Upper lobe of right lung (tissue), 1 donor: ENCODE measurements at regions not wholly inside any gene's neighbourhood (a gene's known extent, or its start where the extent isn't known, plus 50 kb on each side); places are given as distances from the start of the nearest gene placed in this dataset.
"Not testable (repeated sequence)": the region's sequence is repeated elsewhere in the genome, so short reads cannot be mapped to it uniquely, and the experiment has no call there.

ENCODE experiments used
- ATAC-seq: fragments of 200-7000 bp; cut with Tn5 transposase; one replicate; pipeline ENCODE4 v1.9.1; 2020; ENCODE audit warnings: mild to moderate bottlenecking, moderate library complexity
- DNase-seq: peaks from one replicate; pipeline ENCODE4 v3.0.0-alpha.2; 2020
- H3K27ac ChIP-seq: fragments of 200-600 bp; one replicate; pipeline ENCODE4 v1.8.0; 2022
- H3K27me3 ChIP-seq: fragments of 200-600 bp; one replicate; pipeline ENCODE4 v1.8.0; 2022; ENCODE audit warnings: mild to moderate bottlenecking
- H3K36me3 ChIP-seq: fragments of 200-600 bp; one replicate; pipeline ENCODE4 v1.8.0; 2022
- H3K4me1 ChIP-seq: fragments of 200-600 bp; one replicate; pipeline ENCODE4 v1.8.0; 2022
- H3K4me3 ChIP-seq: fragments of 200-600 bp; one replicate; pipeline ENCODE4 v1.8.0; 2022; ENCODE audit warnings: mild to moderate bottlenecking
- H3K9me3 ChIP-seq: fragments of 200-600 bp; one replicate; pipeline ENCODE4 v1.8.0; 2022
- intact Hi-C: fragments of 100-400 bp; cut with DNase I; formaldehyde crosslinking; loops from one replicate; pipeline ENCODE4 v1.11.0; 2022
- TF ChIP-seq, protein P1 (sequence below): fragments of 200-600 bp; IDR thresholded peaks from one replicate; pipeline ENCODE4 v1.8.0; 2022; ENCODE audit warnings: antibody characterized with exemption
- donor health status: DM: no; HTN: yes; CAD: no; lungs with severe emphysema.

DNA sequence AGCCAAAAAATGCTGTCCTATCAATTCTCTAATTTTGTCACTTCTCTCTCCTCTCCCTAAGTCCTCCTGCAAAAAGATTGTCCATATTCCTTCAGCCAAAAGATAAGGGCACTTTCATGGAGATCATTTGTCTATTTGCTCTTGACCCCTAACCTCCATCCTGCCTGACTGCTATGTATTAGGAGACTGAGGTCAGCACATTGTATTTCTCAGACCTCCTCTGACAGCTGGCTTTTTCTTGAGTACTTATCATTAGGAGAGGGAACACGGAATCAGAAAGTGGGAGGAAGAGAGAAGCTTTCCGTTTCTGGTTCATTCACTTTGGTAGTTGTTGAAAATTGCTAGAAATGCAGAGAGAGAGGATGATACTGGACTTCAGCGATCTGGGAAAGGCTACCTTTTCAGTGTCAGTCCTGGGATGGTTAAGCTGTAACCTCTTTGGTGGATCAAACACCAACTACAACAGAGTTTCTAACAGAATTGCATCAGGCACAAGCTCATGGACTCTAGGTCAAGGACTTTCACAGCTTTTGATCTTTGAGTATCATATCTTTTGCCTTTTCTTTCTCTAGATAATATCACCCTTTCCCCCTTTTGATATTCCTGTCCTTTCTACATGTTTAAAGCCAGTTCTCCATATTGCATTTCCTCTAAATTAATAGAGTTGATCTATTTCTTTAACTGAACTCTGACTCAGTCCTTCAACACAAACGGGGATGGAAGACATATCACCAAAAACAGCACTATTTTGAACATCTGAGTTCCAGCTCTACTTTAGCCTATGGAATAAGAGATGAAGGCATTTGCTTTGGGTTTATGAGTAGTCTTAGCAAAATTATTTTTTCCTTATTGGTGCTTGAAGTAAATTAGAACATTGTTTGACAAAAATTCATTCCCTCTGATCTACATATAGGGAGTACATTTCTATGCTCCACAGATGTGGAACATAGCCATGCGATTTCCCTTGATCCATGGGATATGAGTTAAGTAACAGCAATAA, 63.3 kb upstream of the KYNU start:
- no peak for DNase-seq
- ATAC-seq = no peak
- H3K4me3 ChIP-seq = no peak overlapping the region
- H3K4me1 ChIP-seq = no peaks in the 10 kb centered on the region
- no peaks in the 10 kb centered on the region for H3K36me3 ChIP-seq
- no peaks in the 10 kb centered on the region for H3K9me3 ChIP-seq
- no peak overlapping the region for H3K27ac ChIP-seq
- intact Hi-C loops = no loop called here
- TF ChIP-seq, protein P1, sequence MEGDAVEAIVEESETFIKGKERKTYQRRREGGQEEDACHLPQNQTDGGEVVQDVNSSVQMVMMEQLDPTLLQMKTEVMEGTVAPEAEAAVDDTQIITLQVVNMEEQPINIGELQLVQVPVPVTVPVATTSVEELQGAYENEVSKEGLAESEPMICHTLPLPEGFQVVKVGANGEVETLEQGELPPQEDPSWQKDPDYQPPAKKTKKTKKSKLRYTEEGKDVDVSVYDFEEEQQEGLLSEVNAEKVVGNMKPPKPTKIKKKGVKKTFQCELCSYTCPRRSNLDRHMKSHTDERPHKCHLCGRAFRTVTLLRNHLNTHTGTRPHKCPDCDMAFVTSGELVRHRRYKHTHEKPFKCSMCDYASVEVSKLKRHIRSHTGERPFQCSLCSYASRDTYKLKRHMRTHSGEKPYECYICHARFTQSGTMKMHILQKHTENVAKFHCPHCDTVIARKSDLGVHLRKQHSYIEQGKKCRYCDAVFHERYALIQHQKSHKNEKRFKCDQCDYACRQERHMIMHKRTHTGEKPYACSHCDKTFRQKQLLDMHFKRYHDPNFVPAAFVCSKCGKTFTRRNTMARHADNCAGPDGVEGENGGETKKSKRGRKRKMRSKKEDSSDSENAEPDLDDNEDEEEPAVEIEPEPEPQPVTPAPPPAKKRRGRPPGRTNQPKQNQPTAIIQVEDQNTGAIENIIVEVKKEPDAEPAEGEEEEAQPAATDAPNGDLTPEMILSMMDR = no peak
- H3K27me3 ChIP-seq = no peaks in the 10 kb centered on the region

- H3K4me3 ChIP-seq, intact Hi-C loops, DNase-seq, H3K27ac ChIP-seq, H3K36me3 ChIP-seq, ATAC-seq, H3K4me1 ChIP-seq, H3K9me3 ChIP-seq, H3K27me3 ChIP-seq: not testable (repeated sequence)
These were observed 65.8 kb upstream of the KYNU start for GRCh38 chr2:142811644-142812043.

DNA sequence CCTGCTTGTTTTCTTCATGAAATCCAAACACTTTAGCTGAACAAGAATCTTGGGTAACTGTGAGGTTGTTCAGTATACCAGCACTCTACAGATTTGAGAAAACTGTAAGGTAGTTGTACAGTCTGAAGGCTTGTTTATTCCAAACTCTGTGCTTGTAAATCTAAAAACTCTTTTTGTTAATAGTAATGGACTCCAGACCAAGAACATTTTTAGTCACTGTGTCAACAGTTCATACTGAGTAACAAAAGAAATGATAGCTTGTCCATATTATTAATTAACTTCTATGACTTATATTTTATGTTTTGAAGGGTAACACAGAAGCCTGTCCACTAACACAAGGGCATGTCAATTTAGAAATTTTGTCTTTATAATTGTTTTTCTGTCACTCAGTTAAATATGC, 72.2 kb upstream of the KYNU start:
- H3K4me3 ChIP-seq = no peak overlapping the region
- ATAC-seq (no peak), DNase-seq (no peak)
- intact Hi-C loops = no loop called here
- no peaks in the 10 kb centered on the region for H3K9me3 ChIP-seq
- TF ChIP-seq, protein P1 = no peak
- no peaks in the 10 kb centered on the region for H3K4me1 ChIP-seq
- no peak overlapping the region for H3K27ac ChIP-seq
- H3K27me3 ChIP-seq = no peaks in the 10 kb centered on the region
- H3K36me3 ChIP-seq = no peaks in the 10 kb centered on the region

DNA sequence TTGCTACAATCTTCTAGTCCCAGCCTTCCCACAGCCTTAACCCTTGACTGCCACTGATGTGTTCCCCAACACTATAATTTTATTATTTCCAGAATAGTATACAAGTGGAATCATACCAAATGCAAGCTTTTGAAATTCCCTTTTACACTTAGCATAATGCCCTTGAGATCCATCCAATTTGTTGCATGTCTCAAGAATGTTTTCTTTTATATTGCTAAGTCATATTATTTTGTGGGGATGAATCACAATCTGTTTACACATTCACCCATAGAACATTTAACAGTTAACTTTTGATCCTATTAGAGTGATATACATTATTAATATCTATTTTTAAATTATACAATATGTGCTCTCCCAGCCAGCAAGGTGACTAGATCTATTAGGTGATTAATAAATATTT, 74.3 kb upstream of the KYNU start:
- intact Hi-C loops = no loop called here

DNA sequence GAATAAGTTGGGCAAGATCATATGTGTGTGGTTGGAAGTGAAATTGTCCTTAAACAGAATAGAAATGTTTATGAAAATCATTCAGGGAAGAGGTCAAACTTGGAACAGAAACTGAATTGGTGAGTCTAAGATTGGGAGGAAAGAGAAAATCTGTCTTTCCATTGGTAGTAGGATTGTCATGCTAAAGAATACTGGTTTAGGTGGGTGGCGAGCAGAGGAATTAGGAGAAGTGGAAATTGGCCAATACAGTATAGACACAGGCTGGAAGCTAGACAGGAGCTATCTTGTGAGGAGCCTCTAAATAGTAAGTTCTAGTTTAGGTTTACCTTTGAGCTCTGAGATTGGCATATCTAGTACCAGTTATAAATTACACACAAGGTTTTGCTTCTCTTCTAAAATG, 80.9 kb upstream of the KYNU start:
- Histone ChIP-seq H3K4me3 (no peak overlapping the region), H3K9me3 (no peaks in the 10 kb centered on the region), H3K4me1 (no peaks in the 10 kb centered on the region), H3K36me3 (no peaks in the 10 kb centered on the region), H3K27me3 (no peaks in the 10 kb centered on the region), H3K27ac (no peak overlapping the region)
- ATAC-seq (peak; percentile 74), DNase-seq (no peak)
- intact Hi-C loops = no loop called here
- TF ChIP-seq, protein P1 = no peak

More for the DNA sequence above, 74.3 kb upstream of the KYNU start:
- Histone ChIP-seq H3K27me3 (no peaks in the 10 kb centered on the region), H3K4me1 (no peaks in the 10 kb centered on the region), H3K4me3 (no peak overlapping the region), H3K9me3 (no peaks in the 10 kb centered on the region), H3K36me3 (no peaks in the 10 kb centered on the region), H3K27ac (no peak overlapping the region)
- TF ChIP-seq, protein P1 = no peak
- ATAC-seq (no peak), DNase-seq (no peak)

GRCh38 chr2:142796161-142796560, 81.3 kb upstream of the KYNU start:
- no peak for ATAC-seq
- Histone ChIP-seq H3K4me3 (no peak overlapping the region), H3K27ac (no peak overlapping the region), H3K9me3 (no peaks in the 10 kb centered on the region), H3K36me3 (no peaks in the 10 kb centered on the region), H3K27me3 (no peaks in the 10 kb centered on the region), H3K4me1 (no peaks in the 10 kb centered on the region)
- TF ChIP-seq, protein P1 = no peak
- no peak for DNase-seq
- intact Hi-C loops = no loop called here
